T-helper 9 cell (primary cell): ENCODE measurements at regions not wholly inside any gene's neighbourhood (a gene's known extent, or its start where the extent isn't known, plus 50 kb on each side); places are given as distances from the start of the nearest gene placed in this dataset.
"Not testable (repeated sequence)": the region's sequence is repeated elsewhere in the genome, so short reads cannot be mapped to it uniquely, and the experiment has no call there.

Source experiments
- DNase-seq: peaks from one replicate; pipeline ENCODE4 v3.0.0-alpha.2; 2020

- no peak for DNase-seq
Observed at GRCh38 chr6:137970368-137970767, 103.3 kb downstream of the TNFAIP3 start.

- DNase-seq: no peak
Observed at GRCh38 chr6:137973201-137973600, 106.1 kb downstream of the TNFAIP3 start.

GRCh38 chr6:137975188-137975940, 108.3 kb downstream of the TNFAIP3 start:
- DNase-seq: no peak

- DNase-seq: no peak
Observed at GRCh38 chr6:137976430-137976829, 109.4 kb downstream of the TNFAIP3 start.

- no peak for DNase-seq
Observed at GRCh38 chr6:137977206-137977605, 110.1 kb downstream of the TNFAIP3 start.

GRCh38 chr6:137977814-137978213, 110.8 kb downstream of the TNFAIP3 start:
- DNase-seq: no peak

GRCh38 chr6:137978252-137978896, 111.3 kb downstream of the TNFAIP3 start:
- no peak for DNase-seq

- not testable (repeated sequence) for DNase-seq
Observed at GRCh38 chr6:137979263-137979662, 112.2 kb downstream of the TNFAIP3 start.

GRCh38 chr6:137980777-137981176, 113.7 kb downstream of the TNFAIP3 start:
- no peak for DNase-seq

GRCh38 chr6:137981758-137982157, 114.7 kb downstream of the TNFAIP3 start:
- DNase-seq: no peak

GRCh38 chr6:137982418-137983189, 115.5 kb downstream of the TNFAIP3 start:
- DNase-seq: peak; percentile 27

GRCh38 chr6:137983269-137983668, 116.2 kb downstream of the TNFAIP3 start:
- DNase-seq: no peak

GRCh38 chr6:137989664-137990063, 117.6 kb downstream of the PERP start:
- DNase-seq: no peak

- DNase-seq: no peak
Observed at GRCh38 chr6:137995371-137995770, 111.8 kb downstream of the PERP start.

GRCh38 chr6:137998461-137999019, 108.7 kb downstream of the PERP start:
- no peak for DNase-seq

GRCh38 chr6:137999815-138000214, 107.4 kb downstream of the PERP start:
- DNase-seq: no peak

- no peak for DNase-seq
Observed at GRCh38 chr6:138000941-138001340, 106.3 kb downstream of the PERP start.

GRCh38 chr6:138001750-138002349, 105.4 kb downstream of the PERP start:
- peak; percentile 48 for DNase-seq

GRCh38 chr6:138004430-138005287, 102.6 kb downstream of the PERP start:
- no peak for DNase-seq

- no peak for DNase-seq
Observed at GRCh38 chr6:138005846-138006245, 101.4 kb downstream of the PERP start.

- no peak for DNase-seq
Observed at GRCh38 chr6:138007014-138007472, 100.2 kb downstream of the PERP start.

GRCh38 chr6:138008791-138009190, 98.4 kb downstream of the PERP start:
- no peak for DNase-seq
